Right lobe of liver (tissue), 6 donors: ENCODE measurements at regions not wholly inside any gene's neighbourhood (a gene's known extent, or its start where the extent isn't known, plus 50 kb on each side); places are given as distances from the start of the nearest gene placed in this dataset.

Experiments used
- ATAC-seq, 4 donors: fragments of 200-7000 bp; cut with Tn5 transposase; one replicate each; pipeline ENCODE4 v1.9.1; 2020; ENCODE audit warnings: mild to moderate bottlenecking in 4 of 4, moderate library complexity in 4 of 4
- DNase-seq, 3 donors: peaks; one replicate each; pipeline ENCODE4 v3.0.0-alpha.2; 2020
- H3K27ac ChIP-seq, 3 donors: fragments of 200-600 bp; one replicate each; pipeline ENCODE4 v1.8.0; 2022
- H3K27me3 ChIP-seq, 2 donors: fragments of 200-600 bp; one replicate each; pipeline ENCODE4 v1.8.0; 2022
- H3K36me3 ChIP-seq, 4 donors: fragments of 200-600 bp; sonication (generic) in 1 of 4; one replicate each; pipeline versions ENCODE4 v1.5.1 to v1.8.0; 2017 to 2022; ENCODE audit warnings: control low read depth in 1 of 4
- H3K4me1 ChIP-seq, 4 donors: fragments of 200-600 bp; sonication (generic) in 1 of 4; one replicate each; pipeline versions ENCODE4 v1.5.1 to v1.8.0; 2017 to 2022; ENCODE audit warnings: control low read depth in 1 of 4
- H3K4me3 ChIP-seq, 3 donors: fragments of 200-600 bp; one replicate each; pipeline ENCODE4 v1.8.0; 2022
- H3K9me3 ChIP-seq, 4 donors: fragments of 200-600 bp; sonication (generic) in 1 of 4; one replicate each; pipeline versions ENCODE4 v1.5.1 to v1.8.0; 2017 to 2022; ENCODE audit warnings: control low read depth in 1 of 4
- POLR2A ChIP-seq: fragments of 450-650 bp; IDR thresholded peaks from one replicate; pipeline ENCODE4 v1.6.1; 2017; ENCODE audit warnings: antibody characterized with exemption, mild to moderate bottlenecking
- WGBS: methylation state at CpG from one replicate; pipeline ENCODE4 v1.1.6; 2018; ENCODE audit warnings: low coverage, low lambda C conversion rate; ENCODE audit not compliant: insufficient coverage; ENCODE audit errors: missing lambda C conversion rate; 5-methylcytosine and 5-hydroxymethylcytosine counted together
- intact Hi-C, 2 donors: fragments of 100-400 bp; cut with DNase I; formaldehyde crosslinking; loops; one replicate each; pipeline versions ENCODE4 v1.11.2 to v1.14.1; 2022
- TF ChIP-seq, protein P1 (sequence below), 4 donors: fragments of 200-600 bp in 3 of 4; fragments of 450-650 bp in 1 of 4; IDR thresholded peaks; one replicate each; pipeline versions ENCODE4 v1.5.1 to v1.8.0; 2016 to 2022; ENCODE audit warnings: antibody characterized with exemption in 4 of 4, mild to moderate bottlenecking in 2 of 4
- donor health status: DM: no; HTN: yes; CAD: no.
- donor health status: DM: no; HTN: no; CAD: no.
- donor health status: DM: no; HTN: no; CAD: no.
- donor health status: DM: no; HTN: yes; CAD: no.
- donor health status: DM: no; HTN: yes; CAD: no.

DNA sequence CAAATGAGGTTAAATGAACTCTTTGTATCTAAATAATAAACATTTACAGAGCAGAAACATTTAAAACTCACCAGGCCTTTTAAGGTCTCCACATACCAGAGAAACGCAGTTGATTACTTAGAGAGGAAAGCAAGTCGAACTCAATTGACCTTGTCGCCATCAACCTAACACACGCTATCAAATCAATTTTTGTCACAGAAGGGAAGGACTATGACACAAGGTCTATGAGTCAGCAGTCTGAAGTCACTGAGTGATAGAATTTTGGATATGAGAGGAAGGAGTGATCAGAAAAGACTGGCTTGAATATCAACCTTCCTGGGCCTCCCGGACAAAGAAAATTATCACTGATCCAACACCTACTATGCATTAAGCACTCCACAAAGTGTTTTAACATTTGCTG is 514.4 kb upstream of the ZNF385D start:
- no peak for ATAC-seq

DNA sequence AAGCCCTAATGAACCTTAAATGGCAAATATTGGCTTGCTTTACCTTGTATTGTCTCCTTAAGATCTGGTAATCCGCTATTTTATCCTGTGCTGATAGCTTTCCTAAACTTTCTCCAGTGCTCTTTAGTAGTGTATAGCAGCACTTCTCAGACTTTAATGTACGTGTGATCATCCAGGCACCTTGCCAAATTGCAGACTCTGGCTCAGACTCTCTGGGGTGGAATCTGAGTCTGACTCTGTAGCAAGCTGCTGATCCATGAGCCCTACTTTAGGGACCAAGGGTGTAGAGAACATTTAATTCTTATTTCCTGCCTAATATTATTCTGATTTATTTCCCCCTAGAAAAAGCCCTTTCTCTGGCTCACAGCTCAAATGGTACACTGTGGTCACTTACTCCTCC is 518.8 kb upstream of the ZNF385D start:
- WGBS = 25% methylated on average over 2 of the region's 2 CpGs
- TF ChIP-seq, protein P1, sequence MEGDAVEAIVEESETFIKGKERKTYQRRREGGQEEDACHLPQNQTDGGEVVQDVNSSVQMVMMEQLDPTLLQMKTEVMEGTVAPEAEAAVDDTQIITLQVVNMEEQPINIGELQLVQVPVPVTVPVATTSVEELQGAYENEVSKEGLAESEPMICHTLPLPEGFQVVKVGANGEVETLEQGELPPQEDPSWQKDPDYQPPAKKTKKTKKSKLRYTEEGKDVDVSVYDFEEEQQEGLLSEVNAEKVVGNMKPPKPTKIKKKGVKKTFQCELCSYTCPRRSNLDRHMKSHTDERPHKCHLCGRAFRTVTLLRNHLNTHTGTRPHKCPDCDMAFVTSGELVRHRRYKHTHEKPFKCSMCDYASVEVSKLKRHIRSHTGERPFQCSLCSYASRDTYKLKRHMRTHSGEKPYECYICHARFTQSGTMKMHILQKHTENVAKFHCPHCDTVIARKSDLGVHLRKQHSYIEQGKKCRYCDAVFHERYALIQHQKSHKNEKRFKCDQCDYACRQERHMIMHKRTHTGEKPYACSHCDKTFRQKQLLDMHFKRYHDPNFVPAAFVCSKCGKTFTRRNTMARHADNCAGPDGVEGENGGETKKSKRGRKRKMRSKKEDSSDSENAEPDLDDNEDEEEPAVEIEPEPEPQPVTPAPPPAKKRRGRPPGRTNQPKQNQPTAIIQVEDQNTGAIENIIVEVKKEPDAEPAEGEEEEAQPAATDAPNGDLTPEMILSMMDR (IDR thresholded peaks at IDR 0.05) = no peak
- TF ChIP-seq POLR2A = no peak
- no peaks in the 10 kb centered on the region for H3K36me3 ChIP-seq
- no peak for ATAC-seq
- no peaks in the 10 kb centered on the region for H3K9me3 ChIP-seq
- no peak overlapping the region for H3K4me3 ChIP-seq
- intact Hi-C loops = no loop called here
- H3K27ac ChIP-seq = no peak overlapping the region
- no peaks in the 10 kb centered on the region for H3K4me1 ChIP-seq
- H3K27me3 ChIP-seq = no peaks in the 10 kb centered on the region
- no peak for DNase-seq

More for the DNA sequence above, 514.4 kb upstream of the ZNF385D start:
- Histone ChIP-seq H3K4me3 (no peak overlapping the region), H3K27me3 (no peaks in the 10 kb centered on the region), H3K36me3 (no peaks in the 10 kb centered on the region), H3K9me3 (no peaks in the 10 kb centered on the region), H3K4me1 (no peaks in the 10 kb centered on the region), H3K27ac (no peak overlapping the region)
- TF ChIP-seq POLR2A = no peak
- TF ChIP-seq, protein P1 (IDR thresholded peaks at IDR 0.05) = no peak
- DNase-seq = no peak
- WGBS = 38% methylated on average over 5 of the region's 5 CpGs
- intact Hi-C loops = no loop called here

DNA sequence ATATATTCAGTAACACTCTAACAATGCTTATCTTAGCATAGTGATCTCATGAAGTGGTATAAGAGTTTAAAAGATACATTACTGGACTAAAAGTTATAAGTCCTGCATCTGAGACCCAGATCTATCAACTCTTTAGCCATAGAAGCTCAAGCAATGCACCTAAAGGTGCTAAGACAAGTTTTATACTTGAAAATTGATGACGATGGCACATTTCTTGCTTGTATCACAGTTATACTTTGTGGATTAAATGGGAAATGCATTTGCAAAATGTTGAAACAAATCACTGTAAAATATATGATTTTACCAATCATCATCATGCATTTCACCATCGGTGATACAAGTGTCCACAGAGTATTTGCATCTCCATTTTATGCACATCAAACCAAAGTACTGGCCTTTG is 525.3 kb upstream of the ZNF385D start:
- Histone ChIP-seq H3K4me3 (no peak overlapping the region), H3K27ac (no peak overlapping the region), H3K27me3 (no peaks in the 10 kb centered on the region), H3K36me3 (no peaks in the 10 kb centered on the region), H3K4me1 (no peaks in the 10 kb centered on the region), H3K9me3 (no peaks in the 10 kb centered on the region)
- TF ChIP-seq, protein P1 (IDR thresholded peaks at IDR 0.05) = no peak
- no peak for TF ChIP-seq POLR2A
- WGBS = 64% methylated on average over 2 of the region's 2 CpGs
- DNase-seq (no peak), ATAC-seq (no peak)
- intact Hi-C loops = no loop called here

DNA sequence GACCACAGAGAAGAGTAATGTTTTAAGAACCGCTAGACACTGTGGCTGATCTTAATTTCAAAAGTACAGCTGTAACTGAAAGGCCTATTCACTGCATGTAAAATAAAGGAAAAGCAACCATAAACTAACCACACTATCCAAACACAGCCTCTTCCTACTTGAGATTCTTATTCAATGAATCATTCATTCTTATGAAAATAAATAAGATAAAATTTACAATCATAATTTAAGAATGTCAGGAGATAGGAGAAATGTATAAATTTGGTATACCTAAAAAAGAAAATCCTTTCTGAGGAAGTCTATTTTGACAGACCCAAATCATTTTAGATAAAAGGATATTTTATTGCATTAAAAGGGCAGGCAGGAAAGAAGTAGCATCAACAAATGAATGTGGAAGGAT is 533.5 kb upstream of the ZNF385D start:
- Histone ChIP-seq H3K27me3 (no peaks in the 10 kb centered on the region), H3K9me3 (no peaks in the 10 kb centered on the region), H3K4me1 (no peaks in the 10 kb centered on the region), H3K27ac (no peak overlapping the region), H3K4me3 (no peak overlapping the region), H3K36me3 (no peaks in the 10 kb centered on the region)
- no peak for ATAC-seq
- TF ChIP-seq POLR2A = no peak
- TF ChIP-seq, protein P1 (IDR thresholded peaks at IDR 0.05) = no peak
- intact Hi-C loops = no loop called here
- no peak for DNase-seq
- 92% methylated on average over 1 of the region's 1 CpG for WGBS

DNA sequence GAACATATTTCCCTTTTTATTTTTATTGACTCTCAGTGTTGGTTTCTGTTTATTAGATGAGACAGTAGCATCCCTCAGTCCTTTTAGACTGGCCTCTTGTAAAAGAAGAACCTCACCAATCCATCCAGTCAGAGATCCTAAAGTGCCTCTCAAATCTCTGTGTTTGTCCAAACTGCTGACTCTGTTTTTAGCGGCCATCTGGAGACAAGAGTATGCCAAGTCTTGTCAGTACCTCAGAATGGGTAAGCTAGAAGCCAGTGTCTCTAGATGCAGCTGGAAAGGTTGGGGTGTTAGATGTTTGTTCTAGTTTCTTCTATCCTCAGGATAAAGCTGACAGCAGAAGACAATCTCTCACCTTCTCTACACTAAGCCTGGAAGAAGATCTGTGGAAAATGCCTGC is 537.7 kb upstream of the ZNF385D start:
- Histone ChIP-seq H3K9me3 (no peaks in the 10 kb centered on the region), H3K36me3 (no peaks in the 10 kb centered on the region), H3K27me3 (no peaks in the 10 kb centered on the region), H3K27ac (no peak overlapping the region), H3K4me3 (no peak overlapping the region), H3K4me1 (no peaks in the 10 kb centered on the region)
- DNase-seq (no peak), ATAC-seq (no peak)
- intact Hi-C loops = no loop called here
- 38% methylated on average over 1 of the region's 1 CpG for WGBS
- TF ChIP-seq, protein P1 (IDR thresholded peaks at IDR 0.05) = no peak
- no peak for TF ChIP-seq POLR2A
